RPMI8226 (cell line): ENCODE measurements at regions not wholly inside any gene's neighbourhood (a gene's known extent, or its start where the extent isn't known, plus 50 kb on each side); places are given as distances from the start of the nearest gene placed in this dataset.
"Not testable (repeated sequence)": the region's sequence is repeated elsewhere in the genome, so short reads cannot be mapped to it uniquely, and the experiment has no call there.

Source experiments
- DNase-seq: peaks from one replicate; pipeline ENCODE4 v3.0.0-alpha.2; 2015

DNA sequence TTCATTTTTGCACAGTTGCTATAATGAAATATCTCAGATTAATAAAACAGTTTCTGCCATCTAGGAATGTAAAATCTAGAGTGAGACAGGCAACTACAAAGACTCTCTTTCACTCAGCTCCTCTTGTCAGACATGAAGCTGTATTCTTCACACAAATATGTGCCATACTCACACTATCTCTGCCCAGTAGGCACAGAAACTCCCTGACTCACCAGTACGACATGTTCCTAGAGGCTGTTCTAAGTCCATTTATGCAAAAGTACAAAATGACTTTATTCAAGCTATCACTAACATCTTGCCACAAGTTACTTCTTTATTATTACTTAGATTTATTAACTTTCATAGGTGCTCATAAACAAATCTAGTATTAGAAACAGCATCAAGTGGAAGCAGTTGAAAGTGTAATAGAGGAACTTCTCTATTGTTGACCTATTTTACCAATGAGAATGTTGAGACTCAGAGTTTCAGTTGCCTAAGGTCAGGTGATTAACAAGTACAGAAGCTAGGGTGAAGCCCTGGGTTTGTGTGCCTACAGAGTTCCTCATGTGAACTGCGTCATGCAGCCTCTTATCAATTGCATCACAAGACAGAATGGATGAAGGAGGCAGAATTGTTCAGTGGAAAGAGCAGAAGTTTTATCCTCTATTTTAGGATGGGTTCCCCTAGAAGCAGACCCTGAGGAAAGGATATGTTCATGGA, 98.9 kb downstream of the RGS2 start:
- DNase-seq, result no peak

GRCh38 chr1:192911896-192912656, 103.2 kb downstream of the RGS2 start:
- DNase-seq, result not testable (repeated sequence)

GRCh38 chr1:192913683-192914082, 104.8 kb downstream of the RGS2 start:
- DNase-seq, result peak; percentile 67

DNA sequence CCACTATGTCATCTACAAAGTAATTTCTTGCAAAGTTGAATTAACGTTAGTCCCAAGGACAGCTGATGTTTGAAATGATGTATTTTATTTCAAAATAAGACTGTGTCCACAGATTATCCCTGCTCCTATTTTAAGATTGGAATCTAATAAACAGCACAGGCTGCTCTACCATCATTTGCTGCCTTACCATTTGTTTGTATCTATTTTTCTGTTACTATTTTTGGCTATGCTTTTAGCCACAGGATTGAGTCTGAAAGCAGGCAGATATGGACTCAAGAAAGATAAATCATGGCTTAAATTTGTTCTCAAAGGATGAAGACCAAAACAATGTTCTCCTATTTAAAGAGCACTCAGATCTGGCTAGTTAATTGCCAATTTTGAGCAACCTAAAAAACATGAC, 105.3 kb downstream of the RGS2 start:
- no peak for DNase-seq

DNA sequence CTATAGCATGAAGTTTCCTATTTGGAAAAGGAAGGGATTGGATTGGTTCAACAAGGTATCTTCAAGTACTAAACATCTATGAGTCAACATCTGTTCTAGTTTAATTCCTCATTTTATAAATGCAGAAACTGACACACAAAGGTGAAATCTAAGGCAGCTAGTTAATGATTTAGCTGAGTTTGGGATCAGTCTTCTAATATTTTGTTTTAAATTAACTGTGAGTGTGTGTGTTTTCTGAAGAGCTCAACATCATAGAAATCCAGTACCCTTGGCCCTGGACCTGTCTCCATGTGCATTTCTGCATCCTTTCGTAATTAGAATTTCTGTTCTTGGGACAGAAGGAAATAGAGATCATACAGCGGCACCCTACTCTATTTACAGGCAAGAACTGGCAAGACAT, 105.9 kb downstream of the RGS2 start:
- no peak for DNase-seq

DNA sequence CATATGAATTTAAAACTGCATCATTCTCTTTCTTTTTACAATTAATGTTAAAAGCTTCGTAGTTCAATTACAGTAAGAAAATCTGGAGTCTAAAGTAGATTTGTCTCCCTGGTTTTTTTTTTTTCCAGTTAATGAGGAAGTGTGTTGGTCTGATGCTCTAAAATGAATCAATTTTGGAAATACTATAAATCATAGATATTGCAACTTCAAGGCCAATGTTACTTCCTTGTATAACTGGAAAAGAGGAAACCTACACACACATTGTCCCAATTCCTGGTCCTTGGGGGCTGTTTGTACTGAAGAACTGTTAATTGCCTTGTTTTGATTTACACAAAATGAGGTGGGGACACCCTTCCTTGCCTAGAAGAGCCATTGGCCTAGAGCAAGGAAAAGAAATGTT, 107.2 kb downstream of the RGS2 start:
- DNase-seq, result no peak

GRCh38 chr1:192918259-192918658, 109.4 kb downstream of the RGS2 start:
- DNase-seq, result no peak

- no peak for DNase-seq
Measured at GRCh38 chr1:192920412-192920811, 111.6 kb downstream of the RGS2 start.

DNA sequence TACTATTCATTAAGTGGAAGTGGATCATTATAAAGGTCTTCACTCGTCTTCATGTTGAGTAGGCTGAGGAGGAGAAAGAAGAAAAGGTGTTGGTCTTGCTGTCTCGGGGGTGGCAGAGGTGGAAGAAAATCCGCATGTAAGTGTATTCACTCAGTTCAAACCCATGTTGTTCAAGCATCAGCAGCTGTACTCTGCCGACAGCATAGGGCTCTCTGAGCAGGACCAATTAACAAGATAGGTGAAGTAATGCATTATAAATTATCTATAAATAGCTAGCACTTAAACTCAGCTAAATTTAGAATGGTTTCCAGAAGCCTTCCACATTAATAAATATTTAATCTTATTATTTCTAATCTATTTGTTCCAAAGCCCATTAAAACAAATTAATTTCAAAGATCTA, 116.8 kb downstream of the RGS2 start:
- no peak for DNase-seq

- DNase-seq, result no peak
Measured at GRCh38 chr1:192926736-192927135, 117.9 kb downstream of the RGS2 start.

GRCh38 chr1:192927496-192927895, 118.7 kb downstream of the RGS2 start:
- DNase-seq, result no peak

- no peak for DNase-seq
Measured at GRCh38 chr1:192929597-192929996, 120.8 kb downstream of the RGS2 start.

DNA sequence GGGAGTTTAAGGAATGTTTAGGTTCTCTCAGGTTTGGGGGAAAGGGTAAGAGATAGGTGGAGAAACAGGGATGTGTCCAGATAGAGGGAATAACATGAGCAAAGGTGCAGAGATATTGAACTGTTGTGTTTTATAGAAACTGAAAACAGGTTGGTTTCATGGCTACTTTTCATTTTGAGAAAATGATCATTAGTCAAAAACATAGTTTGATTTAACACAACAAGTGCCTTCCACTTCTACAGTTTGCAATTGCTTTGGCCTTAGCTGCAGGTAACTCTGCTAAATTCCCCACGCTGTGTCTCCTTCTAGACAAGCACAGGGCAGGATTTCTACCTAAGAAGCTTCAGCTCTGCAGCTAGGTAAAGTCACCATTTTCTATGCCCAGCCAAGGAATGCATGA, 124.9 kb downstream of the RGS2 start:
- DNase-seq, result no peak

DNA sequence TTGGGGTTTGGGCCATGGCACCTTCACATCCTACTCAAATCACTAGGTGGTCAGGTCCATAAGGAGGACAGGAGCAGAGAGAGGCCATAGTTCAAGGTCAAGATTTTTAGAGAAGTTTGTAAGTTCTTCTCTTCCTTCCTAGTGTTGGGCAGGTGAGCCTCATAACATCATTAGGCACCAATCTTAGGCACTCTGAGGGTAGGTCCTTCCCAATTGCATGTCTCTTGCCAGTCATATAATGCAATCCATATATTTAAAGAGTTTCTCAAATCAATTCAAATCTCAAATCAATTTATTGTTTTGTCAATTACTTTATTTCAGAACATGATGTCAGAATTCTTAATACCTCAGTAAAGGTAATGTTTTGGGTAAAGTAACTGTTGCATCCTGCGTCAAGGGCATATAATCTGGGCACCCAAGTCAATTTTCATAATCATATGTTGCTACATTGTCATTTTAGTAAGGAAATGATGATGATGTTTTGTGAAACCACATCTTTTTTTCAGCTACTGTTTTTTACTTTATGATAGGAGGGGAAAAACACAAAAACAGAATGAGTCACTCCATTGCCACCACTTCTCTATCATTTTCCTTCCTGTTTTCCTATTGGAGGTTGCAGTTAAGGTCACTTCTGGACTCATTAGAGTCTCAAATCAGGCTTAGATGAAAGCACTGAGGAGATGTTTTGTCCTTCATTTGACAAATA, 122.7 kb downstream of the UCHL5 start:
- DNase-seq, result no peak

- no peak for DNase-seq
Measured at GRCh38 chr1:192937128-192937527, 122.0 kb downstream of the UCHL5 start.

DNA sequence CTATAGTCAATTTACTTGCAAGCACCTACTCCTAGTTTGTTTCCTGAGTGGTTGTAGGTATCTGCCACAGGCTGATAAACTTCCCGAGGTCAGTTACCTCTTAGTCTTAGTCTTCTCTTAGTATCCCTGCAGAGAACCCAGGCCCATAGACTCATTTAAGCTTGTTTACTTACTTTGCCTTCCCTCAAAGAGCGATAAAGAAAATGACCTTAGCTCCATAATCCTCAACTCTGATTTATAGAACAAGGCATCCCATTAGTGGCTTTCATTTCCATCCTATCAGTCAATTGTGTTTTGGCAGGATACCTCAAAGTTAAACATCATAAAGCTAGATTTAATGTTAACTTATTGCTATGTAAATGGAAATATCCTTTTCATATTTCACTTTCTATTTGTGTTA, 119.7 kb downstream of the UCHL5 start:
- DNase-seq, result no peak

DNA sequence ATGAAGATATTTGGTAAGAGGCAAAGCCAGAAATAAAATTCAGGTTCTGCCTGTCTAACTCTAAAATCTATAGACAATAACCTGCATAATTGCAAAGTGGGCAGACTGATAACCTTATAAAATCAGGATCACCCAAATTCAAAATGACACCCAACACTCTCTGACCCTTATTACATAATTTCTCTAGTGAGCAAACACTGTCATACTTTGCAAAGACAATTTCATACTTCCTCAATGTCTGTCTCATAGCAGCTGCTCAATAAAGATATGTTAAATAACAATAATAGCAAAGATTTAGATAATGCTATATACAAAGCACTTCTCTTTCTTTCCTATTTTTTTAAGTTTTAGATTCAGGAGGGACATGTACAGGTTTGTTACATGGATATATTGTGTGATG, 118.5 kb downstream of the UCHL5 start:
- DNase-seq, result no peak

GRCh38 chr1:192941722-192942411, 117.3 kb downstream of the UCHL5 start:
- DNase-seq, result no peak

GRCh38 chr1:192943108-192943507, 116.1 kb downstream of the UCHL5 start:
- no peak for DNase-seq

DNA sequence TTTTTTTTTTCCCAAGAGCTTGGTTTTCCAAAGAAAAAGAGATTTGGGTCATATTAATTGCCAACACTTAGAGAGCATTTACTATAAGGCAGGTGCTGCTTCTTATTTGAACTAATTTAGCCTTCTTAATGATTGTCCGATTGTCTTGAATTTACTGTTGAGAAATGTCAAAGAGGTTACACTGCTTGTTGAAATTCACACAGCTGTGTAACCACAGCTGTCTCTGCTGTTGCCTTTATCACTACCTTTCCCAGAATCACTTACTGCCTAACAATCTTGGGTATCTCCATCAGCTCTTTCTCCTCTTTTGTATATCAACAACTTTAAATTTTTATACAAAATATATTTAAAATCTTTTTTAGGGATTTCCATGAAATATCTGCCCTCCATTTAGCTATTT, 115.6 kb downstream of the UCHL5 start:
- no peak for DNase-seq

GRCh38 chr1:192945390-192946130, 113.6 kb downstream of the UCHL5 start:
- DNase-seq, result no peak

- DNase-seq, result no peak
Measured at GRCh38 chr1:192949783-192950182, 109.4 kb downstream of the UCHL5 start.

DNA sequence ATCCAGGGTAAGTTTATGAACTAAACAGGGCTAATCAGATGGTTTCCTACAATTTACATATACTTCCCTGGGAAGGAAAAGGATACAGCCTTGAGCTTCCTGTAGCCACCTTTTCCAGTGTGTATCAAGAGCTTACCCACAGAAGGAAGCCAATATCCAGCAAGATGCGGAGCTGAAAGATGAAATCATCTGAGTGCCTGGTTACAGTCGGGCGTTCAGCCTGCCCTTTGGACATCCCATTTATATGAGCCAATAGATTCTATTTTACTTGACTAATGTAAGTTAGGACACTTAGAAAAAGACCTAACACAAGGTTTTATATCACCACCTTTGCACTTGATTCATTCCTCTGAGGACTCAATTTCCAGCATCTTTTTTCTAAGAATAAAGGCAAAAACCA, 108.2 kb downstream of the UCHL5 start:
- no peak for DNase-seq
